Stimulated activated naive CD8-positive, alpha-beta T cell treated with anti-CD3 and anti-CD28 coated beads, Interleukin-15, amount 100 ng/mL, for 72 hours (primary cell): ENCODE measurements at regions not wholly inside any gene's neighbourhood (a gene's known extent, or its start where the extent isn't known, plus 50 kb on each side); places are given as distances from the start of the nearest gene placed in this dataset.

Experiments
- ATAC-seq: fragments of 150-1000 bp; cut with Tn5 transposase; 2 replicates; pipeline ENCODE4 v1.10.0; 2021; ENCODE audit warnings: mild to moderate bottlenecking, moderate library complexity
- DNase-seq, 2 donors: peaks; one replicate each; pipeline ENCODE4 v3.0.0; 2021 to 2022
- H3K27ac Mint-ChIP-seq, 2 donors: one replicate each; pipeline ENCODE4 v1.8.0; 2022; ENCODE audit warnings: mild to moderate bottlenecking in 2 of 2, mixed read lengths in 2 of 2, moderate library complexity in 2 of 2
- H3K27me3 Mint-ChIP-seq: one replicate; pipeline ENCODE4 v1.8.0; 2022; ENCODE audit warnings: mixed read lengths
- H3K4me1 Mint-ChIP-seq: one replicate; pipeline ENCODE4 v1.8.0; 2022; ENCODE audit warnings: mild to moderate bottlenecking, mixed read lengths
- H3K4me3 Mint-ChIP-seq, 2 donors: one replicate each; pipeline ENCODE4 v1.8.0; 2022; ENCODE audit warnings: mild to moderate bottlenecking in 2 of 2, mixed read lengths in 2 of 2, moderate library complexity in 1 of 2
- H3K9me3 Mint-ChIP-seq, 2 donors: one replicate each; pipeline ENCODE4 v1.8.0; 2022; ENCODE audit warnings: mixed read lengths in 2 of 2

DNA sequence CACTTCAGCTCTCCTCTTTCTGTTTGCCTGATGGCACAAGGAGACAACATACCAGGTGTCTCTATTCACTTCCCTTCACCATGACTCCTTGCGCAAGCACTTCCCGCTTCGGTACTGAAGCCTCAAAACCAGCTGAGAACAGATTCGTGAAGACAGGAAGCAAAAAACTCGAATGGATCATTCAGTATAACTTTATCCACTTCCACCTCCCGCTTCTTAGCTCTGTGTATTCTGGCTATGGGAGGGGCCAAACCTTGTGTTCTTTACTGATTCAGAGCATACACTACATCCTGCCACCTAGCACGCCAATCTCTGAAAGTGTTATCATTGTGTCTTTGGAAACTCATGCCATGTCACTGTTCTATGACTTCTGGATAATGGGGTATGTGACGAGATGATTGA lies 62.2 kb upstream of the ADA2 start:
- Mint-ChIP-seq H3K4me1 (peaks cover 37% of the 10 kb centered on the region), H3K27ac (peak overlapping the region; percentile 70 to 96), H3K4me3 (peak overlapping the region; percentile 67 to 84), H3K9me3 (no peaks in the 10 kb centered on the region), H3K27me3 (peaks cover 19% of the 10 kb centered on the region)
- ATAC-seq (peak; percentile 80), DNase-seq (peak in 1 of 2 donors; percentile 19)

GRCh38 chr22:17281026-17281425 lies 61.8 kb upstream of the ADA2 start:
- peaks cover 37% of the 10 kb centered on the region for H3K4me1 Mint-ChIP-seq
- ATAC-seq (no peak), DNase-seq (no peak)
- H3K9me3 Mint-ChIP-seq = no peaks in the 10 kb centered on the region
- H3K27me3 Mint-ChIP-seq = peaks cover 15% of the 10 kb centered on the region
- H3K4me3 Mint-ChIP-seq = peak overlapping the region; percentile 67 to 84
- peak overlapping the region; percentile 70 to 96 for H3K27ac Mint-ChIP-seq

GRCh38 chr22:17272511-17272991 lies 53.3 kb upstream of the ADA2 start:
- DNase-seq = no peak
- Mint-ChIP-seq H3K27me3 (no peaks in the 10 kb centered on the region), H3K27ac (peak overlapping the region; percentile 6 to 92), H3K4me1 (peaks cover 35% of the 10 kb centered on the region), H3K9me3 (no peaks in the 10 kb centered on the region), H3K4me3 (no peak overlapping the region)
- ATAC-seq = no peak

DNA sequence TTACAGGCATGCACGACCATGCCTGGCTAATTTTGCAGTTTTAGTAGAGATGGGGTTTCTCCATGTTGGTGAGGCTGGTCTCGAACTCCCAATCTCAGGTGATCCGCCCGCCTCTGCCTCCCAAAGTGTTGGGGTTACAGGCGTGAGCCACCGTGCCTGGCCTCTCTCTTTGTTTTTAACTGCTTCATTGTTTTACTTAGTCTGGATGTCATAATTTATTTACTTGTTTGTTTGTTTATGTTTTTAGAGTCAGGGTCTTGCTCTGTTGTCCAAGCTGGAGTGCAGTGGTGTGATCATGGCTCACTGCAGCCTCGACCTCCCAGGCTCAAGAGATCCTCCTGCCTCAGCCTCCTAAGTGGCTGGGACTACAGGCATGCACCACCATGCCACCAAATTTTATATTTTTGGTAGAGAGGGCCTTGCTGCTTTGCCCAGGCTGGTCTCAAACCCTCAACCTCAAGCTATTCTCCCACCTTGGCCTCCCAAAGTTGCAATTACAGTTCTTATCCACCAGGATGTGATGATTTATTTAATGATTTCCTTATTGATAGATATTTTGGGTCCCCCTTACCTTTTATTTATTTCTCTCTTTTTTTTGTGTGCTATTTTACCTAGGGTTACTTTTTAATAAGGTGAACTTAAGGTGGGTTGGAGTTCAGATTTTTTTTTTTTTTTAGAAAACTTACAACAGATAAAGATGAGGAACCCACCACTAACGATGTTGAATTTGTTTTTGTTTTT lies 52.6 kb upstream of the ADA2 start:
- DNase-seq (no peak), ATAC-seq (no peak)
- Mint-ChIP-seq H3K4me1 (peaks cover 42% of the 10 kb centered on the region), H3K27me3 (no peaks in the 10 kb centered on the region), H3K4me3 (no peak overlapping the region), H3K9me3 (no peaks in the 10 kb centered on the region), H3K27ac (no peak overlapping the region)

- peaks cover 56% of the 10 kb centered on the region for H3K4me1 Mint-ChIP-seq
- no peak overlapping the region for H3K4me3 Mint-ChIP-seq
- ATAC-seq (no peak), DNase-seq (no peak)
- H3K27ac Mint-ChIP-seq = no peak overlapping the region
- H3K27me3 Mint-ChIP-seq = no peaks in the 10 kb centered on the region
- no peaks in the 10 kb centered on the region for H3K9me3 Mint-ChIP-seq
These were observed 50.5 kb upstream of the ADA2 start for GRCh38 chr22:17269607-17270261.

- H3K4me3 Mint-ChIP-seq = no peak overlapping the region
- H3K9me3 Mint-ChIP-seq = no peaks in the 10 kb centered on the region
- H3K4me1 Mint-ChIP-seq = peaks cover 56% of the 10 kb centered on the region
- ATAC-seq (no peak), DNase-seq (no peak)
- no peaks in the 10 kb centered on the region for H3K27me3 Mint-ChIP-seq
- H3K27ac Mint-ChIP-seq = no peak overlapping the region
These were observed 50.0 kb upstream of the ADA2 start for GRCh38 chr22:17269224-17269606.
